Smooth muscle cell (in vitro differentiated cells): ENCODE measurements at regions not wholly inside any gene's neighbourhood (a gene's known extent, or its start where the extent isn't known, plus 50 kb on each side); places are given as distances from the start of the nearest gene placed in this dataset.
A peak's percentile ranks its signal among the peaks of the same experiment; 100 is the strongest.

Experiments
- DNase-seq: peaks from one replicate; lab custom pipeline; 2025; ENCODE audit not compliant: unreplicated experiment; lab: John Stamatoyannopoulos, UW
- H2AFZ ChIP-seq: fragments of 200-600 bp; sonication (generic); 2 replicates; pipeline ENCODE4 v1.6.0; 2016; ENCODE audit warnings: antibody characterized with exemption, low read depth, mild to moderate bottlenecking
- H3F3A ChIP-seq: fragments of 200-600 bp; sonication (generic); 2 replicates; pipeline ENCODE4 v1.6.0; 2017; ENCODE audit warnings: antibody characterized with exemption, low read depth
- H3K27ac ChIP-seq: fragments of 200-600 bp; sonication (generic); 2 replicates; pipeline ENCODE4 v1.5.1; 2016; ENCODE audit warnings: low read depth, mild to moderate bottlenecking
- H3K27me3 ChIP-seq: fragments of 200-600 bp; sonication (generic); 2 replicates; pipeline ENCODE4 v1.6.1; 2016; ENCODE audit warnings: low read depth, mild to moderate bottlenecking
- H3K36me3 ChIP-seq: fragments of 200-600 bp; sonication (generic); 2 replicates; pipeline ENCODE4 v1.5.1; 2016; ENCODE audit warnings: low read depth
- H3K4me1 ChIP-seq: fragments of 200-600 bp; sonication (generic); 2 replicates; pipeline ENCODE4 v1.5.1; 2016; ENCODE audit warnings: low read depth
- H3K4me2 ChIP-seq: fragments of 200-600 bp; sonication (generic); 2 replicates; pipeline ENCODE4 v1.6.0; 2016; ENCODE audit warnings: mild to moderate bottlenecking
- H3K4me3 ChIP-seq: fragments of 200-600 bp; sonication (generic); 2 replicates; pipeline ENCODE4 v1.5.1; 2016; ENCODE audit warnings: mild to moderate bottlenecking
- H3K79me2 ChIP-seq: fragments of 200-600 bp; sonication (generic); 2 replicates; pipeline ENCODE4 v1.6.0; 2016; ENCODE audit warnings: low read depth, mild to moderate bottlenecking
- H3K9ac ChIP-seq: fragments of 200-600 bp; sonication (generic); 2 replicates; pipeline ENCODE4 v1.6.0; 2016; ENCODE audit warnings: low read depth
- H3K9me3 ChIP-seq: fragments of 200-600 bp; sonication (generic); replicated peaks from 2 replicates; pipeline ENCODE4 v1.5.1; 2016; ENCODE audit warnings: low read depth
- H4K20me1 ChIP-seq: fragments of 200-600 bp; sonication (generic); 2 replicates; pipeline ENCODE4 v1.6.0; 2016; ENCODE audit warnings: low read depth
- CTCF ChIP-seq: fragments of 200-600 bp; sonication (generic); IDR thresholded peaks from 2 replicates; pipeline ENCODE4 v1.5.1; 2017; ENCODE audit warnings: borderline replicate concordance, mild to moderate bottlenecking, antibody characterized with exemption; ENCODE audit not compliant: insufficient read depth, poor library complexity, severe bottlenecking
- WGBS: methylation state at CpG from one replicate; pipeline ENCODE4 v1.1.7; 2016; ENCODE audit warnings: low lambda C conversion rate; 5-methylcytosine and 5-hydroxymethylcytosine counted together

GRCh38 chr6:92763274-92763584 is 656.1 kb downstream of the EPHA7 start:
- WGBS = 64% methylated on average over 2 of the region's 2 CpGs

DNA sequence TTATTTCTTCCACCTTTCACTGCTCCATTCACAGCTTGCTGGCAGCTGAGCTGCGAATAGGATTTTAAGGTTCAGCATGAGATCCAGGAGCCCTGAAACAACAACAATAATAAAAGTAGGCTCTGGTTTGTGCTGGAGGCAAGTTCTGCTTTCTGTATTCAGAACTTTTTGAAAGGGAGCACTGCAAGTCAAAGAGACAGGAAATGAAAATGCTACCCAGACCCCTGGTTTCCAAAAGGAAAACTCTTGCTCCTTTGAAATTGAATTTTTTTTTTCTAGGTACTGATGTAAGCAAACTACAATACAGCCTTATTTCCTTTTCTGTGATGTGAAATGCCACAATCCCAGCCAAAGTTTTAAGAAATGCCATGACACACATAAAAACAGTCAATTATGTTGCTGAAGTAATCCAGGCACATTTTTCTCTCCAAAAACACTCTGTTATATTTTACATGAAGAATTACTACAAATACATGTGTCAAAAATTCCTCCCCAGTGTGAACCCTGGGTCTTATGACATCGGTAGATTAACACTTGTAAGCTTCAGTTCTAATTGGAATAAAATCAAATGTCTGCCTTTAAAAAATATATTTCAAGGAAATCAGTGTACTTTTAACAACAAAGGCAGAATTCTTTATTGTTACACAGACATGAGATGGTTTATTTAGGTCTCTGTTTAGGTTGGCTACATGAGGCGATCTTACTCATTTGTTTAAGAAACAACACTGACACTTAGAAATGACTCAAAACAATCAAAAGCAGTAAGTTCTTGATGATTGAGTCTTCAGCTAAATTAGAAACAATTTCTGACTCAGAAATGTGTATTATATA is 656.7 kb downstream of the EPHA7 start:
- Histone ChIP-seq H3K9me3 (no peaks in the 10 kb centered on the region), H3K36me3 (no peaks in the 10 kb centered on the region), H3K4me3 (no peak overlapping the region), H3K4me2 (peak overlapping the region; percentile 9), H3K9ac (no peak overlapping the region), H3F3A (no peaks in the 10 kb centered on the region), H3K4me1 (no peaks in the 10 kb centered on the region), H2AFZ (peak overlapping the region; percentile 72), H3K27me3 (no peaks in the 10 kb centered on the region), H4K20me1 (no peaks in the 10 kb centered on the region), H3K27ac (peak overlapping the region; percentile 25), H3K79me2 (no peaks in the 10 kb centered on the region)
- 57% methylated on average over 3 of the region's 3 CpGs for WGBS
- DNase-seq = no peak
- TF ChIP-seq CTCF = no peak

More at GRCh38 chr6:92763274-92763584, 656.1 kb downstream of the EPHA7 start:
- no peak overlapping the region for H3K4me3 ChIP-seq
- H3K79me2 ChIP-seq = no peaks in the 10 kb centered on the region
- H3K27ac ChIP-seq = peak overlapping the region; percentile 25
- TF ChIP-seq CTCF = no peak
- no peaks in the 10 kb centered on the region for H3K9me3 ChIP-seq
- H3K4me2 ChIP-seq = peak overlapping the region; percentile 9
- H3F3A ChIP-seq = no peaks in the 10 kb centered on the region
- no peaks in the 10 kb centered on the region for H4K20me1 ChIP-seq
- no peak overlapping the region for H3K9ac ChIP-seq
- no peaks in the 10 kb centered on the region for H3K27me3 ChIP-seq
- H3K4me1 ChIP-seq = no peaks in the 10 kb centered on the region
- no peaks in the 10 kb centered on the region for H3K36me3 ChIP-seq
- peak overlapping the region; percentile 72 for H2AFZ ChIP-seq
- DNase-seq = no peak

DNA sequence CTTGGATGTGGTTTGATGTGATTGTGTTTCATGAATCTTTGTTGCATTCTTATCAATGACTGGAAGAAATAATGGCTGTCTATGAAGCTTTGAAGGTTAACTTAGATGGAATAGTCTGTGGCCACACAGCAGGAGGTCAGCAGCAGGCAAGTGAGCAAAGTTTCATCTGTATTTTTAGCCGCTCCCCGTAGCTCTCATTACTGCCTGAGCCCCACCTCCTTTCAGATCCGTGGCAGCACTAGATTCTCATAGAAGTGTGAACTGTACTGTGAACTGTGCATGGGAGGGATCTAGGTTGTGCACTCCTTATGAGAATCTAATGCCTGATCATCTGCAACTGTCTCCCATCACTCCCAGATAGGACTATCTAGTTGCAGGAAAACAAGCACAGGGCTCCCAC is 660.2 kb downstream of the EPHA7 start:
- H3K9ac ChIP-seq = no peak overlapping the region
- no peak overlapping the region for H3K27ac ChIP-seq
- H3K4me2 ChIP-seq = no peak overlapping the region
- no peaks in the 10 kb centered on the region for H3K9me3 ChIP-seq
- H3K4me3 ChIP-seq = no peak overlapping the region
- no peak for TF ChIP-seq CTCF
- no peaks in the 10 kb centered on the region for H3K36me3 ChIP-seq
- no peaks in the 10 kb centered on the region for H3K27me3 ChIP-seq
- no peaks in the 10 kb centered on the region for H3F3A ChIP-seq
- H3K79me2 ChIP-seq = no peaks in the 10 kb centered on the region
- H4K20me1 ChIP-seq = no peaks in the 10 kb centered on the region
- 81% methylated on average over 3 of the region's 3 CpGs for WGBS
- H3K4me1 ChIP-seq = no peaks in the 10 kb centered on the region
- H2AFZ ChIP-seq = no peak overlapping the region
- no peak for DNase-seq

- no peak overlapping the region for H3K9ac ChIP-seq
- no peaks in the 10 kb centered on the region for H3F3A ChIP-seq
- TF ChIP-seq CTCF = no peak
- H4K20me1 ChIP-seq = no peaks in the 10 kb centered on the region
- DNase-seq = no peak
- no peak overlapping the region for H3K27ac ChIP-seq
- H3K4me2 ChIP-seq = no peak overlapping the region
- no peak overlapping the region for H3K4me3 ChIP-seq
- no peaks in the 10 kb centered on the region for H3K36me3 ChIP-seq
- H2AFZ ChIP-seq = peak overlapping the region; percentile 50
- no peaks in the 10 kb centered on the region for H3K27me3 ChIP-seq
- no peaks in the 10 kb centered on the region for H3K4me1 ChIP-seq
- WGBS = 78% methylated on average over 4 of the region's 4 CpGs
- H3K9me3 ChIP-seq = peaks cover 1% of the 10 kb centered on the region
- no peaks in the 10 kb centered on the region for H3K79me2 ChIP-seq
Measured at GRCh38 chr6:92757925-92758324, 661.4 kb downstream of the EPHA7 start.
